H1 (cell line): ENCODE measurements at regions not wholly inside any gene's neighbourhood (a gene's known extent, or its start where the extent isn't known, plus 50 kb on each side); places are given as distances from the start of the nearest gene placed in this dataset.

Experiments used
- CTCF ChIA-PET: fragments of 300-600 bp; sonication (Branson Sonifier 250); formaldehyde crosslinking; loops from one replicate; lab custom pipeline; 2021; ENCODE audit not compliant: partially characterized antibody; lab: Charles Lee
- POLR2A ChIA-PET: fragments of 300-600 bp; sonication (Branson Sonifier 250); formaldehyde crosslinking; loops from one replicate; lab custom pipeline; 2021; ENCODE audit warnings: inconsistent platforms; ENCODE audit not compliant: partially characterized antibody; lab: Charles Lee
- DNase-seq, 2 experiments: peaks; one replicate each; pipeline versions ENCODE4 v3.0.0 to v3.0.0-alpha.2; 2010 to 2022; ENCODE audit warnings: low spot score in 2 of 2, low read depth in 1 of 2, mixed read lengths in 1 of 2
- FAIRE-seq: peaks from 2 replicates; lab custom pipeline; 2011; peaks lifted over from hg19 to GRCh38; lab: Jason Lieb, UNC
- H2AFZ ChIP-seq: 2 replicates; pipeline ENCODE4 v1.8.1; 2012; ENCODE audit warnings: low read length, inconsistent platforms
- H2AK5ac ChIP-seq: 2 replicates; pipeline ENCODE4 v1.6.1; 2013; ENCODE audit warnings: low read depth, low read length
- H2BK120ac ChIP-seq: replicated peaks from 2 replicates; pipeline ENCODE3; 2013; ENCODE audit warnings: low read depth, low read length, inconsistent platforms
- H2BK12ac ChIP-seq: 2 replicates; pipeline ENCODE4 v1.6.1; 2013; ENCODE audit warnings: low read depth, low read length
- H2BK15ac ChIP-seq: 2 replicates; pipeline ENCODE4 v1.6.1; 2013; ENCODE audit warnings: low read length
- H2BK20ac ChIP-seq: 2 replicates; pipeline ENCODE4 v1.6.1; 2013; ENCODE audit warnings: low read length
- H2BK5ac ChIP-seq: 2 replicates; pipeline ENCODE4 v1.6.1; 2013; ENCODE audit warnings: low read depth, low read length
- H3K14ac ChIP-seq: 2 replicates; pipeline ENCODE4 v1.6.1; 2013; ENCODE audit warnings: inconsistent platforms; ENCODE audit not compliant: insufficient read length
- H3K18ac ChIP-seq: 2 replicates; pipeline ENCODE4 v1.6.1; 2013; ENCODE audit warnings: low read length; ENCODE audit errors: extremely low read depth
- H3K23ac ChIP-seq: 2 replicates; pipeline ENCODE4 v1.6.1; 2013; ENCODE audit warnings: inconsistent platforms; ENCODE audit not compliant: insufficient read length
- H3K23me2 ChIP-seq: 2 replicates; pipeline ENCODE4 v1.6.1; 2013; ENCODE audit warnings: low read depth, low read length
- H3K27ac ChIP-seq: 2 replicates; pipeline ENCODE4 v1.6.1; 2011; ENCODE audit warnings: low read depth, low read length, inconsistent platforms
- H3K27me3 ChIP-seq, 4 experiments: replicated peaks in 1 of 4; 1 replicate in 1 of 4; 2 replicates in 3 of 4; pipeline versions ENCODE4 v1.6.1 to v1.8.1; 2011 to 2013; ENCODE audit warnings: low read length in 3 of 4, mild to moderate bottlenecking in 3 of 4, inconsistent platforms in 2 of 4, mixed read lengths in 2 of 4, moderate library complexity in 1 of 4; ENCODE audit not compliant: control insufficient read depth in 3 of 4, insufficient read depth in 3 of 4; ENCODE audit errors: extremely low read depth in 1 of 4
- H3K36me3 ChIP-seq, 4 experiments: 2 replicates each; pipeline versions ENCODE4 v1.6.1 to v1.8.1; 2011 to 2013; ENCODE audit warnings: mild to moderate bottlenecking in 4 of 4, low read length in 3 of 4, moderate library complexity in 2 of 4, control low read depth in 1 of 4, inconsistent platforms in 1 of 4; ENCODE audit not compliant: insufficient read depth in 4 of 4, control insufficient read depth in 2 of 4
- H3K4ac ChIP-seq: replicated peaks from 2 replicates; pipeline ENCODE3; 2013; ENCODE audit warnings: low read length, low read depth, mixed read lengths, inconsistent platforms; ENCODE audit not compliant: insufficient read length
- H3K4me1 ChIP-seq, 4 experiments: replicated peaks in 1 of 4; 1 replicate in 1 of 4; 2 replicates in 3 of 4; pipeline versions ENCODE4 v1.6.1 to v1.8.1; 2011 to 2013; ENCODE audit warnings: low read length in 3 of 4, inconsistent platforms in 2 of 4, mixed read lengths in 1 of 4; ENCODE audit not compliant: insufficient read depth in 4 of 4, control insufficient read depth in 3 of 4
- H3K4me2 ChIP-seq, 2 experiments: 2 replicates each; pipeline versions ENCODE4 v1.6.1 to v1.8.1; 2011 to 2013; ENCODE audit warnings: low read depth in 2 of 2, low read length in 2 of 2, control low read depth in 1 of 2, inconsistent platforms in 1 of 2, mild to moderate bottlenecking in 1 of 2; ENCODE audit not compliant: insufficient read depth in 1 of 2
- H3K4me3 ChIP-seq, 4 experiments: fragments of 200-600, 300-600 bp in 1 of 4; sonication (generic), shearing (Covaris generic), sonication (Bioruptor Twin) in 1 of 4; 2 replicates each; pipeline versions ENCODE4 v1.5.1 to v1.8.1; 2011 to 2016; ENCODE audit warnings: low read length in 4 of 4, low read depth in 3 of 4, control low read depth in 2 of 4, inconsistent platforms in 2 of 4, mild to moderate bottlenecking in 2 of 4, mixed read lengths in 1 of 4, moderate library complexity in 1 of 4; ENCODE audit not compliant: insufficient read depth in 2 of 4; ENCODE audit errors: extremely low read depth in 1 of 4
- H3K56ac ChIP-seq: replicated peaks from 2 replicates; pipeline ENCODE3; 2013; ENCODE audit warnings: low read depth, mild to moderate bottlenecking, mixed read lengths, low read length, inconsistent platforms; ENCODE audit not compliant: insufficient read length
- H3K79me1 ChIP-seq: 2 replicates; pipeline ENCODE4 v1.6.1; 2013; ENCODE audit warnings: low read depth, low read length, control low read depth
- H3K79me2 ChIP-seq, 2 experiments: 2 replicates each; pipeline versions ENCODE4 v1.6.1 to v1.8.1; 2012 to 2013; ENCODE audit warnings: low read length in 2 of 2, mild to moderate bottlenecking in 2 of 2, inconsistent platforms in 1 of 2; ENCODE audit not compliant: insufficient read depth in 2 of 2, control insufficient read depth in 1 of 2
- H3K9ac ChIP-seq, 4 experiments: replicated peaks in 1 of 4; 1 replicate in 1 of 4; 2 replicates in 3 of 4; pipeline versions ENCODE4 v1.6.1 to v1.8.1; 2011 to 2013; ENCODE audit warnings: low read depth in 3 of 4, low read length in 3 of 4, control low read depth in 2 of 4, mild to moderate bottlenecking in 2 of 4, moderate library complexity in 2 of 4, inconsistent platforms in 1 of 4; ENCODE audit errors: extremely low read depth in 1 of 4
- H3K9me3 ChIP-seq, 2 experiments: 2 replicates each; pipeline versions ENCODE4 v1.6.1 to v1.8.1; 2012 to 2013; ENCODE audit warnings: mild to moderate bottlenecking in 2 of 2, moderate library complexity in 2 of 2, control low read depth in 1 of 2, inconsistent platforms in 1 of 2, low read depth in 1 of 2, low read length in 1 of 2, mixed read lengths in 1 of 2; ENCODE audit not compliant: insufficient read depth in 2 of 2
- H4K20me1 ChIP-seq, 2 experiments: replicated peaks in 1 of 2; 2 replicates each; pipeline versions ENCODE3 to v1.8.1; 2011 to 2013; ENCODE audit warnings: inconsistent platforms in 2 of 2, low read length in 2 of 2, mild to moderate bottlenecking in 1 of 2; ENCODE audit not compliant: insufficient read depth in 2 of 2, control insufficient read depth in 1 of 2
- H4K5ac ChIP-seq: 2 replicates; pipeline ENCODE4 v1.6.1; 2013; ENCODE audit warnings: low read length, low read depth, mixed read lengths, inconsistent platforms; ENCODE audit not compliant: insufficient read length
- H4K8ac ChIP-seq: 2 replicates; pipeline ENCODE4 v1.8.0; 2013; ENCODE audit warnings: mild to moderate bottlenecking, moderate library complexity, low read length, inconsistent platforms; ENCODE audit not compliant: insufficient read depth; ENCODE audit errors: extremely low read depth
- H4K91ac ChIP-seq: replicated peaks from 2 replicates; pipeline ENCODE3; 2013; ENCODE audit warnings: low read length, mixed read lengths, inconsistent platforms; ENCODE audit not compliant: insufficient read length
- BCL11A ChIP-seq, 2 experiments: IDR thresholded peaks; one replicate each; pipeline ENCODE4 v1.6.1; 2011; ENCODE audit warnings: low read depth in 2 of 2, low read length in 2 of 2, mild to moderate bottlenecking in 2 of 2
- CBX5 ChIP-seq: fragments of 300-800, 300-1000 bp; sonication (generic); IDR thresholded peaks from 2 replicates; pipeline ENCODE4 v1.7.1; 2016; ENCODE audit warnings: antibody characterized with exemption, low read length, low read depth
- CHD1 ChIP-seq: IDR thresholded peaks from 2 replicates; pipeline ENCODE4 v1.6.1; 2012; ENCODE audit warnings: low read depth, low read length, improper control_type of control experiment
- FOSL1 ChIP-seq: IDR thresholded peaks from 2 replicates; pipeline ENCODE4 v1.6.1; 2011; ENCODE audit warnings: mild to moderate bottlenecking, low read depth, low read length, moderate library complexity; ENCODE audit not compliant: insufficient read depth
- KDM1A ChIP-seq: fragments of 200-600, 300-600 bp; sonication (generic); IDR thresholded peaks from 2 replicates; pipeline ENCODE4 v1.7.1; 2016; ENCODE audit warnings: mild to moderate bottlenecking, low read length, borderline replicate concordance
- NANOG ChIP-seq: IDR thresholded peaks from 2 replicates; pipeline ENCODE4 v1.6.1; 2011; ENCODE audit warnings: low read length, low read depth, mild to moderate bottlenecking, inconsistent platforms; ENCODE audit not compliant: insufficient read depth, poor library complexity, severe bottlenecking
- POU5F1 ChIP-seq: IDR thresholded peaks from 2 replicates; pipeline ENCODE4 v1.6.1; 2011; ENCODE audit warnings: low read depth, mild to moderate bottlenecking, low read length, moderate library complexity
- RFX5 ChIP-seq: IDR thresholded peaks from 2 replicates; pipeline ENCODE4 v1.6.1; 2011; ENCODE audit warnings: low read depth, low read length, improper control_type of control experiment, borderline replicate concordance
- SIRT6 ChIP-seq: IDR thresholded peaks from one replicate; pipeline ENCODE4 v1.7.1; 2012; ENCODE audit warnings: low read length, inconsistent platforms
- SP2 ChIP-seq: IDR thresholded peaks from 2 replicates; pipeline ENCODE4 v1.6.1; 2012; ENCODE audit warnings: mild to moderate bottlenecking, low read length, inconsistent platforms
- TAF7 ChIP-seq: optimal IDR thresholded peaks from 2 replicates; pipeline ENCODE3; 2011; ENCODE audit warnings: low read depth, mild to moderate bottlenecking, inconsistent platforms, low read length, moderate library complexity, borderline replicate concordance
- TEAD4 ChIP-seq: IDR thresholded peaks from 2 replicates; pipeline ENCODE4 v1.6.1; 2012; ENCODE audit warnings: low read depth, low read length, inconsistent platforms, mixed read lengths
- YY1 ChIP-seq: IDR thresholded peaks from 2 replicates; pipeline ENCODE4 v1.6.1; 2011; ENCODE audit warnings: low read depth, mild to moderate bottlenecking, low read length
- WGBS, 2 experiments: shearing (Covaris generic) in 1 of 2; methylation state at CpG; one replicate each; pipeline versions ENCODE4 v1.1.6 to v1.1.7; 2013 to 2015; ENCODE audit warnings: low lambda C conversion rate in 2 of 2, mixed read lengths in 2 of 2, inconsistent platforms in 1 of 2, low coverage in 1 of 2, missing lambda C conversion rate in 1 of 2; ENCODE audit not compliant: insufficient replicate concordance in 2 of 2, insufficient coverage in 1 of 2, insufficient read length in 1 of 2; ENCODE audit errors: extremely low coverage in 1 of 2, missing lambda C conversion rate in 1 of 2; 5-methylcytosine and 5-hydroxymethylcytosine counted together
- TF ChIP-seq, protein P1 (sequence below): IDR thresholded peaks from 2 replicates; pipeline ENCODE4 v1.6.1; 2012; ENCODE audit warnings: inconsistent platforms
- TF ChIP-seq, protein P2 (sequence below): IDR thresholded peaks from 2 replicates; pipeline ENCODE4 v1.6.1; 2012; ENCODE audit warnings: inconsistent platforms

DNA sequence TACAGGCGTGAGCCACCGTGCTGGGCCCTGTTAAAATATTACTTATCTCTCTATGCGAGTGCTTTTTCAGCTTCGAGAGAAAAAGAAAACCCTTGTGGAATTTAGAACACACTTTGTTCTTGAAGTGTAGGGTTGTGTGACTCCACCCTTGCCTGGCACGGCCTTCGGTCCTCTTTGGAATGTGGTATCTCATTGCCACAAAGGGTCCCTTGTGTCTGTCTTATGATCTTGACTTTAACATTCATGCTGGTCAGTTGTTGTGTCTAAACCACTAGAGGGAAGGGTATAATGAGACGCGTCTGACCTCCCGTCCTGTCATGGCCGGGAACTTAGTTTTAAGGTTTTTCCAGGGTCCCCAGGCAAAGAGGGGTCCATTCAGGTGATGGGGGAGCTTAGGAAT is 246.4 kb downstream of the VAPA start:
- H2AK5ac ChIP-seq: no peak overlapping the region
- H3K79me1 ChIP-seq: no peaks in the 10 kb centered on the region
- H3K4ac ChIP-seq: no peak overlapping the region
- no peaks in the 10 kb centered on the region for H3K36me3 ChIP-seq
- H3K23me2 ChIP-seq: no peaks in the 10 kb centered on the region
- ChIA-PET POLR2A (no interaction called here), CTCF (interaction anchor here (0.7 to 2.0 kb wide), 4 partner anchors 12 to 128 kb away, joined by 3 to 8 read pairs (median 6); no protein-coding TSS in a partner anchor)
- no peak overlapping the region for H2BK15ac ChIP-seq
- no peak overlapping the region for H2BK120ac ChIP-seq
- H3K4me2 ChIP-seq: no peak overlapping the region
- H3K27ac ChIP-seq: no peak overlapping the region
- no peak for FAIRE-seq
- H3K18ac ChIP-seq: no peak overlapping the region
- no peak overlapping the region for H2AFZ ChIP-seq
- WGBS, 2 experiments: 93% methylated on average over 10 of the region's 10 CpGs; no CpG with 5 or more reads in 1 of the 2 experiments
- H3K23ac ChIP-seq: no peak overlapping the region
- H4K91ac ChIP-seq: no peak overlapping the region
- no peaks in the 10 kb centered on the region for H4K20me1 ChIP-seq
- H2BK5ac ChIP-seq: no peak overlapping the region
- no peak overlapping the region for H4K5ac ChIP-seq
- no peak overlapping the region for H3K9ac ChIP-seq
- H3K9me3 ChIP-seq: 0 out of 4 replicates have a peak, but pooled peaks cover 0 to 3% of the 10 kb centered on the region in 2 experiments
- H3K4me1 ChIP-seq: no peaks in the 10 kb centered on the region
- DNase-seq: no peak
- H3K56ac ChIP-seq: no peak overlapping the region
- no peak overlapping the region for H4K8ac ChIP-seq
- no peak overlapping the region for H3K14ac ChIP-seq
- no peak overlapping the region for H2BK20ac ChIP-seq
- no peak overlapping the region for H3K4me3 ChIP-seq
- no peaks in the 10 kb centered on the region for H3K79me2 ChIP-seq
- H2BK12ac ChIP-seq: no peak overlapping the region
- H3K27me3 ChIP-seq: no peaks in the 10 kb centered on the region
- TF ChIP-seq BCL11A (IDR thresholded peaks at IDR 0.05; ENCODE audit: low read depth in 2 of 2, low read length in 2 of 2): no peak
- TF ChIP-seq POU5F1: no peak
- no peak for TF ChIP-seq YY1
- TF ChIP-seq NANOG: no peak
- TF ChIP-seq, protein P1, sequence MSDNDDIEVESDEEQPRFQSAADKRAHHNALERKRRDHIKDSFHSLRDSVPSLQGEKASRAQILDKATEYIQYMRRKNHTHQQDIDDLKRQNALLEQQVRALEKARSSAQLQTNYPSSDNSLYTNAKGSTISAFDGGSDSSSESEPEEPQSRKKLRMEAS: no peak
- no peak for TF ChIP-seq SP2
- TF ChIP-seq CBX5: no peak
- no peak for TF ChIP-seq FOSL1
- no peak for TF ChIP-seq KDM1A
- no peak for TF ChIP-seq TAF7
- no peak for TF ChIP-seq SIRT6
- TF ChIP-seq TEAD4: no peak
- no peak for TF ChIP-seq CHD1
- TF ChIP-seq, protein P2, sequence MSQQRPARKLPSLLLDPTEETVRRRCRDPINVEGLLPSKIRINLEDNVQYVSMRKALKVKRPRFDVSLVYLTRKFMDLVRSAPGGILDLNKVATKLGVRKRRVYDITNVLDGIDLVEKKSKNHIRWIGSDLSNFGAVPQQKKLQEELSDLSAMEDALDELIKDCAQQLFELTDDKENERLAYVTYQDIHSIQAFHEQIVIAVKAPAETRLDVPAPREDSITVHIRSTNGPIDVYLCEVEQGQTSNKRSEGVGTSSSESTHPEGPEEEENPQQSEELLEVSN: no peak
- TF ChIP-seq RFX5: no peak
